Right lobe of liver (tissue), 6 donors: ENCODE measurements at regions not wholly inside any gene's neighbourhood (a gene's known extent, or its start where the extent isn't known, plus 50 kb on each side); places are given as distances from the start of the nearest gene placed in this dataset.

Experiments
- ATAC-seq, 4 donors: fragments of 200-7000 bp; cut with Tn5 transposase; one replicate each; pipeline ENCODE4 v1.9.1; 2020; ENCODE audit warnings: mild to moderate bottlenecking in 4 of 4, moderate library complexity in 4 of 4
- DNase-seq, 3 donors: peaks; one replicate each; pipeline ENCODE4 v3.0.0-alpha.2; 2020
- H3K27ac ChIP-seq, 3 donors: fragments of 200-600 bp; one replicate each; pipeline ENCODE4 v1.8.0; 2022
- H3K27me3 ChIP-seq, 2 donors: fragments of 200-600 bp; one replicate each; pipeline ENCODE4 v1.8.0; 2022
- H3K36me3 ChIP-seq, 4 donors: fragments of 200-600 bp; sonication (generic) in 1 of 4; one replicate each; pipeline versions ENCODE4 v1.5.1 to v1.8.0; 2017 to 2022; ENCODE audit warnings: control low read depth in 1 of 4
- H3K4me1 ChIP-seq, 4 donors: fragments of 200-600 bp; sonication (generic) in 1 of 4; one replicate each; pipeline versions ENCODE4 v1.5.1 to v1.8.0; 2017 to 2022; ENCODE audit warnings: control low read depth in 1 of 4
- H3K4me3 ChIP-seq, 3 donors: fragments of 200-600 bp; one replicate each; pipeline ENCODE4 v1.8.0; 2022
- H3K9me3 ChIP-seq, 4 donors: fragments of 200-600 bp; sonication (generic) in 1 of 4; one replicate each; pipeline versions ENCODE4 v1.5.1 to v1.8.0; 2017 to 2022; ENCODE audit warnings: control low read depth in 1 of 4
- CTCF ChIP-seq, 4 donors: fragments of 200-600 bp in 3 of 4; fragments of 450-650 bp in 1 of 4; IDR thresholded peaks; one replicate each; pipeline versions ENCODE4 v1.5.1 to v1.8.0; 2016 to 2022; ENCODE audit warnings: antibody characterized with exemption in 4 of 4, mild to moderate bottlenecking in 2 of 4
- POLR2A ChIP-seq: fragments of 450-650 bp; IDR thresholded peaks from one replicate; pipeline ENCODE4 v1.6.1; 2017; ENCODE audit warnings: antibody characterized with exemption, mild to moderate bottlenecking
- WGBS: methylation state at CpG from one replicate; pipeline ENCODE4 v1.1.6; 2018; ENCODE audit warnings: low coverage, low lambda C conversion rate; ENCODE audit not compliant: insufficient coverage; ENCODE audit errors: missing lambda C conversion rate; 5-methylcytosine and 5-hydroxymethylcytosine counted together
- intact Hi-C, 2 donors: fragments of 100-400 bp; cut with DNase I; formaldehyde crosslinking; loops; one replicate each; pipeline versions ENCODE4 v1.11.2 to v1.14.1; 2022
- donor health status: DM: no; HTN: yes; CAD: no.
- donor health status: DM: no; HTN: no; CAD: no.
- donor health status: DM: no; HTN: no; CAD: no.
- donor health status: DM: no; HTN: yes; CAD: no.
- donor health status: DM: no; HTN: yes; CAD: no.

- ATAC-seq = no peak
- TF ChIP-seq CTCF (IDR thresholded peaks at IDR 0.05) (no peak), POLR2A (no peak)
- no peak for DNase-seq
- no peaks in the 10 kb centered on the region for H3K4me1 ChIP-seq
- intact Hi-C loops = no loop called here
- H3K9me3 ChIP-seq = no peaks in the 10 kb centered on the region
- H3K36me3 ChIP-seq = no peaks in the 10 kb centered on the region
- WGBS = no CpG with 5 or more reads among the region's 3 CpGs
- no peaks in the 10 kb centered on the region for H3K27me3 ChIP-seq
- H3K4me3 ChIP-seq = no peak overlapping the region
- H3K27ac ChIP-seq = no peak overlapping the region
Observed at GRCh38 chr15:46354443-46354842, 719.6 kb downstream of the SQOR start.

GRCh38 chr15:46365572-46365971 is 730.7 kb downstream of the SQOR start:
- Histone ChIP-seq H3K36me3 (no peaks in the 10 kb centered on the region), H3K4me1 (no peaks in the 10 kb centered on the region), H3K27me3 (no peaks in the 10 kb centered on the region), H3K4me3 (no peak overlapping the region), H3K9me3 (no peaks in the 10 kb centered on the region), H3K27ac (no peak overlapping the region)
- TF ChIP-seq POLR2A (no peak), CTCF (IDR thresholded peaks at IDR 0.05) (no peak)
- WGBS = 45% methylated on average over 6 of the region's 6 CpGs
- DNase-seq (no peak), ATAC-seq (no peak)
- intact Hi-C loops = no loop called here

DNA sequence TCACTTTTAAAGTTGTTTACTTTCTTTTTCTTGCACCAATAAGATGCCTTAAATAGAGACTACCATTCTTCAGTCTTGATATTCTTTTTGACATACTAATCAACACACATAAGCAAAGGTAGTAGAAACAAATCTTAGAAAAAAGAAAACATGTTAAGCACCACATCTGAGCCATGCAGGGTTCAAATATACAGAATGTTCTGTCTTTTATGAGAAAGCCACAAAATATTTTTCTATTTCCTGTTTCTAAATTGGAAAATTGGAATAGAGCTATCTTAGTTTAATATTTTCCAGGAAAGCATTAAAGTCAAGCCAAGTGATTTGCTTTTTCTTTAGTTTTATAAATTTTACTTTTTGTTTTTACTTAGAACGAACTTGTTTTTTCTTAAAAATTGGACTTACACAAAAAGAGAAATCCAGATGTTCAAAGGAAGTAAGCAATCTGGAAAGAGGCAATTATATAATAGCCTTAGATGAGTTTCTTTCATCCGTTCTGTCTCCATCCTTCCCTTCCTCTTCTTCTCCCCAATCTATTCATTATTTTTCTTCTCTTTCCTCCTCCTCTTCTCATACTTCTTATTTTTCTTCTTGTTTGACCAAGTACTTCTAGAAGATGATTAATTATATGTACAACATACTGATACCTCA is 731.7 kb downstream of the SQOR start:
- intact Hi-C loops = no loop called here
- no peaks in the 10 kb centered on the region for H3K36me3 ChIP-seq
- no peak for ATAC-seq
- H3K27ac ChIP-seq = no peak overlapping the region
- no peak for DNase-seq
- H3K4me1 ChIP-seq = no peaks in the 10 kb centered on the region
- H3K9me3 ChIP-seq = no peaks in the 10 kb centered on the region
- H3K27me3 ChIP-seq = no peaks in the 10 kb centered on the region
- TF ChIP-seq CTCF (IDR thresholded peaks at IDR 0.05) (no peak), POLR2A (no peak)
- H3K4me3 ChIP-seq = no peak overlapping the region
- WGBS = 30% methylated on average over 2 of the region's 2 CpGs

DNA sequence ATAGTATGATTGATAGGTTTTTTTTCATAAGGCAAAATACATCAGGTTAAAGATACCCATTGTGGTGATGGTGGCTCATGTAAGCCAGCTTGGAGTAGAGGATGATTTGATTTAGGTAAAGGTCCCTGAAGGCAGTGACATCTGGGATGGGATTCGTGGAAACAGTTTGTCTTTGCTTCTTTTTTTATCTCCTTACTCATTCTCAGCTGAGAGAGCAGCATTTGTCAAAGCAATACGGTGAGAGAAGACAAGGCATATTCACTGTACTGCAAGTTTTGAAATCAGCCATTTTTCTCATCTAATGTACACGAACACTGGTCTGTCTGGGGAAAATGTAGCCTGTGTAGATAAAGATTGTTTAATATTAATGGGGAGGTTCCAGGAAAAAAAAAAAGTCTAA is 749.1 kb downstream of the SQOR start:
- Histone ChIP-seq H3K4me3 (no peak overlapping the region), H3K4me1 (no peaks in the 10 kb centered on the region), H3K9me3 (no peaks in the 10 kb centered on the region), H3K36me3 (no peaks in the 10 kb centered on the region), H3K27ac (no peak overlapping the region), H3K27me3 (no peaks in the 10 kb centered on the region)
- ATAC-seq = no peak
- intact Hi-C loops = no loop called here
- TF ChIP-seq CTCF (IDR thresholded peaks at IDR 0.05) = no peak
- no peak for TF ChIP-seq POLR2A
- 50% methylated on average over 3 of the region's 3 CpGs for WGBS
- DNase-seq = no peak

GRCh38 chr15:46386356-46386755 is 751.5 kb downstream of the SQOR start:
- Histone ChIP-seq H3K9me3 (no peaks in the 10 kb centered on the region), H3K4me3 (no peak overlapping the region), H3K27me3 (no peaks in the 10 kb centered on the region), H3K4me1 (no peaks in the 10 kb centered on the region), H3K36me3 (no peaks in the 10 kb centered on the region), H3K27ac (no peak overlapping the region)
- TF ChIP-seq CTCF (IDR thresholded peaks at IDR 0.05) (no peak), POLR2A (no peak)
- no peak for ATAC-seq
- WGBS = 65% methylated on average over 1 of the region's 1 CpG
- intact Hi-C loops = no loop called here
- no peak for DNase-seq
